Neural cell (in vitro differentiated cells): ENCODE measurements at regions not wholly inside any gene's neighbourhood (a gene's known extent, or its start where the extent isn't known, plus 50 kb on each side); places are given as distances from the start of the nearest gene placed in this dataset.

ENCODE experiments used
- H2AFZ ChIP-seq: fragments of 200-600, 300-800 bp; sonication (generic), shearing (Covaris generic); 2 replicates; pipeline ENCODE4 v1.6.0; 2014; ENCODE audit warnings: low read depth, mild to moderate bottlenecking, antibody characterized with exemption, low read length, moderate library complexity
- H3F3A ChIP-seq: fragments of 200-600 bp; shearing (Covaris generic); 2 replicates; pipeline ENCODE4 v1.6.1; 2016; ENCODE audit warnings: mild to moderate bottlenecking, moderate library complexity, mixed read lengths, antibody characterized with exemption, low read length; ENCODE audit not compliant: insufficient read depth, poor library complexity, severe bottlenecking
- H3K27ac ChIP-seq: fragments of 200-600, 300-800 bp; sonication (generic), shearing (Covaris generic); 2 replicates; pipeline ENCODE4 v1.5.1; 2014; ENCODE audit warnings: mild to moderate bottlenecking, low read length, moderate library complexity
- H3K27me3 ChIP-seq: fragments of 300-800, 200-600 bp; sonication (generic), shearing (Covaris generic); 2 replicates; pipeline ENCODE4 v1.6.0; 2014; ENCODE audit warnings: mild to moderate bottlenecking, low read depth, low read length, moderate library complexity; ENCODE audit not compliant: insufficient read depth
- H3K36me3 ChIP-seq: fragments of 300-800, 200-600 bp; sonication (generic), shearing (Covaris generic); 2 replicates; pipeline ENCODE4 v1.5.1; 2014; ENCODE audit warnings: mild to moderate bottlenecking, antibody characterized with exemption, low read length, moderate library complexity; ENCODE audit not compliant: insufficient read depth
- H3K4me2 ChIP-seq: fragments of 300-800, 200-600 bp; sonication (generic), shearing (Covaris generic); 2 replicates; pipeline ENCODE4 v1.6.0; 2014; ENCODE audit warnings: mild to moderate bottlenecking, low read length
- H3K4me3 ChIP-seq: fragments of 300-800, 200-600 bp; sonication (generic), shearing (Covaris generic); 2 replicates; pipeline ENCODE4 v1.5.1; 2014; ENCODE audit warnings: mild to moderate bottlenecking, low read length, moderate library complexity
- H3K79me2 ChIP-seq: fragments of 200-600 bp; shearing (Covaris generic); replicated peaks from 2 replicates; pipeline ENCODE4 v1.6.0; 2014; ENCODE audit warnings: mild to moderate bottlenecking, low read length, moderate library complexity; ENCODE audit not compliant: insufficient read depth
- H3K9ac ChIP-seq: fragments of 300-800, 200-600 bp; sonication (generic), shearing (Covaris generic); 2 replicates; pipeline ENCODE4 v1.6.1; 2016; ENCODE audit warnings: mild to moderate bottlenecking, low read length, mixed read lengths
- H3K9me2 ChIP-seq: fragments of 200-600 bp; shearing (Covaris generic); 2 replicates; pipeline ENCODE4 v1.6.1; 2016; ENCODE audit warnings: mild to moderate bottlenecking, low read length, mixed read lengths; ENCODE audit not compliant: insufficient read depth
- H3K9me3 ChIP-seq: fragments of 200-600, 300-800 bp; sonication (generic), shearing (Covaris generic); 2 replicates; pipeline ENCODE4 v1.6.1; 2016; ENCODE audit warnings: mild to moderate bottlenecking, mixed run types, low read length, moderate library complexity, mixed read lengths
- H4K20me1 ChIP-seq: fragments of 200-600 bp; shearing (Covaris generic); 2 replicates; pipeline ENCODE4 v1.6.1; 2016; ENCODE audit warnings: mild to moderate bottlenecking, mixed run types; ENCODE audit not compliant: insufficient read depth
- CTCF ChIP-seq: fragments of 450-650 bp; IDR thresholded peaks from 2 replicates; pipeline ENCODE4 v1.5.1; 2014; ENCODE audit warnings: antibody characterized with exemption, mild to moderate bottlenecking, moderate library complexity; ENCODE audit not compliant: poor library complexity, severe bottlenecking
- EP300 ChIP-seq: fragments of 450-650 bp; conservative IDR thresholded peaks from 2 replicates; pipeline ENCODE4 v1.6.1; 2014; ENCODE audit warnings: antibody characterized with exemption, mild to moderate bottlenecking, moderate library complexity; ENCODE audit not compliant: poor library complexity, severe bottlenecking
- EZH2 ChIP-seq: fragments of 200-600, 300-800 bp; shearing (Covaris generic), sonication (generic); IDR thresholded peaks from 2 replicates; pipeline ENCODE4 v1.6.1; 2014; ENCODE audit warnings: antibody characterized with exemption, low read length, borderline replicate concordance, mild to moderate bottlenecking; ENCODE audit not compliant: insufficient read depth, poor library complexity, severe bottlenecking
- MXI1 ChIP-seq: fragments of 450-650 bp; conservative IDR thresholded peaks from 2 replicates; pipeline ENCODE4 v1.6.1; 2014; ENCODE audit warnings: antibody characterized with exemption, mild to moderate bottlenecking; ENCODE audit not compliant: poor library complexity, severe bottlenecking
- POLR2AphosphoS5 ChIP-seq: IDR thresholded peaks from 2 replicates; pipeline ENCODE4 v1.6.1; 2012
- RAD21 ChIP-seq: fragments of 450-650 bp; conservative IDR thresholded peaks from 2 replicates; pipeline ENCODE4 v1.6.1; 2014; ENCODE audit warnings: antibody characterized with exemption, mild to moderate bottlenecking, moderate library complexity
- REST ChIP-seq: IDR thresholded peaks from 2 replicates; pipeline ENCODE4 v1.6.1; 2012; ENCODE audit warnings: borderline replicate concordance
- SMC3 ChIP-seq: fragments of 450-650 bp; conservative IDR thresholded peaks from 2 replicates; pipeline ENCODE4 v1.6.1; 2014; ENCODE audit warnings: antibody characterized with exemption, mild to moderate bottlenecking, moderate library complexity; ENCODE audit not compliant: poor library complexity
- TAF1 ChIP-seq: IDR thresholded peaks from 2 replicates; pipeline ENCODE4 v1.6.1; 2012; ENCODE audit warnings: low read depth

GRCh38 chr1:36653850-36654249 lies 171.1 kb upstream of the CSF3R start:
- Histone ChIP-seq H4K20me1 (no peaks in the 10 kb centered on the region), H3K27ac (no peak overlapping the region), H3K4me2 (no peak overlapping the region), H3K79me2 (no peaks in the 10 kb centered on the region), H3K9me2 (no peaks in the 10 kb centered on the region), H2AFZ (no peak overlapping the region), H3K9me3 (no peaks in the 10 kb centered on the region), H3K4me3 (no peak overlapping the region), H3K36me3 (no peaks in the 10 kb centered on the region), H3F3A (no peaks in the 10 kb centered on the region), H3K27me3 (no peaks in the 10 kb centered on the region), H3K9ac (no peak overlapping the region)
- TF ChIP-seq RAD21 (no peak), TAF1 (no peak), EZH2 (no peak)

DNA sequence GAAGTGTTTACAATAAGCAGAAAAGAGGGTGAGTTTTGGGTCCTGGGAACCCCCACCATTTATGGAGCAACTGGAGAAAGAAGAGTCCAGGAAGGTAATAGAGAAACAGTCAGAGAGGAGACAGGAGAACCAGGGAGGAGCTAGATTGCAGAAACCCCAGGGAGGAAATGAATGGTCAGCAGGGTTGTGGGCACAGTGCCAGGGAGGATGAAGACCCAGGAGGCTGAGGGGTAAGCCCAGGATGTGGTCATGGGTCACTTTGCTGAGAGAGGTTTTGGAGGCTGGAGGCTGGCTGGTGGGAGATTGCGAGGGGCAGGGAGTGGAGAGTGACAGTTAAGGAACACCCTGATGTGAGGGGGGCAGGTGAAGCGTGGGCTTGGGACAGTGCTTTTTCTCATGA lies 169.9 kb upstream of the CSF3R start:
- H2AFZ ChIP-seq = no peak overlapping the region
- TF ChIP-seq MXI1 = no peak
- TF ChIP-seq CTCF = no peak
- no peak for TF ChIP-seq RAD21
- no peak for TF ChIP-seq TAF1
- no peak for TF ChIP-seq SMC3
- TF ChIP-seq EZH2 = no peak
- no peak for TF ChIP-seq POLR2AphosphoS5
- no peak for TF ChIP-seq REST
- no peak for TF ChIP-seq EP300
- no peaks in the 10 kb centered on the region for H3K79me2 ChIP-seq
- H3K4me3 ChIP-seq = no peak overlapping the region
- no peaks in the 10 kb centered on the region for H3K27me3 ChIP-seq
- H3K9ac ChIP-seq = no peak overlapping the region
- no peaks in the 10 kb centered on the region for H3K9me3 ChIP-seq
- H3K36me3 ChIP-seq = no peaks in the 10 kb centered on the region
- no peaks in the 10 kb centered on the region for H4K20me1 ChIP-seq
- no peaks in the 10 kb centered on the region for H3F3A ChIP-seq
- no peak overlapping the region for H3K4me2 ChIP-seq
- H3K9me2 ChIP-seq = no peaks in the 10 kb centered on the region
- no peak overlapping the region for H3K27ac ChIP-seq

DNA sequence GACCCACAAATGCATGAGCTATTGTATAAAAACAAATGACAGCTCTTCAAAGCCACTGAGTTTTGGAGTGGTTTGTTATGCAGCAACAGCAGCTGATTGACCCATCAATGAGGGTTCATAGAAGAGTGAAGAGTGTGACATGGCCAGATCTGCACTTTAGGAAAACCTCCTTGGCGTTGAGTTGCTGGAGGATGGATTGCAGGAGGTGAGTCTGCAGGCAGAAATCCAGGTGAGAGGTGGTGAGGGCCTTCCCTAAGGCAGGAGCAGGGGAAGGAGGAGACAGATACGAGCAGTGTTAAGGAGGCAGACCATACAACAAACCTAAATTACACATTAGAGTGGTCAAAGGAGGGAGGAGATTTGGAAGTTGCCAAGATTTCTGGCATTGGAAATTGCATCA lies 169.3 kb upstream of the CSF3R start:
- Histone ChIP-seq H4K20me1 (no peaks in the 10 kb centered on the region), H3K36me3 (no peaks in the 10 kb centered on the region), H3K79me2 (no peaks in the 10 kb centered on the region), H3K27ac (no peak overlapping the region), H3K4me2 (no peak overlapping the region), H3K9me3 (no peaks in the 10 kb centered on the region), H3K27me3 (no peaks in the 10 kb centered on the region), H3K9ac (no peak overlapping the region), H3K4me3 (no peak overlapping the region), H2AFZ (no peak overlapping the region), H3F3A (no peaks in the 10 kb centered on the region), H3K9me2 (no peaks in the 10 kb centered on the region)
- no peak for TF ChIP-seq SMC3
- no peak for TF ChIP-seq TAF1
